Panc1 (cell line): ENCODE measurements at regions not wholly inside any gene's neighbourhood (a gene's known extent, or its start where the extent isn't known, plus 50 kb on each side); places are given as distances from the start of the nearest gene placed in this dataset.
A peak's percentile ranks its signal among the peaks of the same experiment; 100 is the strongest.

Source experiments
- ATAC-seq: fragments of 200-7000 bp; cut with Tn5 transposase; 2 replicates; pipeline ENCODE4 v1.9.1; 2020; ENCODE audit warnings: mild to moderate bottlenecking, moderate library complexity
- BruUV-seq: library from RNA; stranded (reverse); fragments of 400-500 nt; replicated peaks from 2 replicates; lab custom pipeline; 2021; lab: Mats Ljungman, UMichigan
- CTCF ChIA-PET: fragments of 300-600 bp; sonication (Branson Sonifier 250); formaldehyde crosslinking; loops from one replicate; lab custom pipeline; 2022; ENCODE audit warnings: antibody characterized with exemption; lab: Charles Lee
- POLR2A ChIA-PET: fragments of 300-600 bp; sonication (Branson Sonifier 250); formaldehyde crosslinking; loops from one replicate; lab custom pipeline; 2022; ENCODE audit warnings: antibody characterized with exemption; lab: Charles Lee
- DNase-seq: peaks from one replicate; pipeline ENCODE4 v3.0.0-alpha.2; 2010; ENCODE audit warnings: low read depth, low spot score
- H3K27ac ChIP-seq: 2 replicates; pipeline ENCODE4 v1.5.1; 2011; ENCODE audit warnings: mild to moderate bottlenecking, low read length, inconsistent platforms
- H3K27me3 ChIP-seq: fragments of 200-500 bp; sonication (Bioruptor generic); 2 replicates; pipeline ENCODE4 v1.6.0; 2014; ENCODE audit warnings: low read length, inconsistent platforms; ENCODE audit not compliant: control insufficient read depth, insufficient read depth
- H3K36me3 ChIP-seq: fragments of 200-500 bp; sonication (Bioruptor generic); 2 replicates; pipeline ENCODE4 v1.5.1; 2014; ENCODE audit warnings: inconsistent platforms, mild to moderate bottlenecking, low read length, moderate library complexity; ENCODE audit not compliant: control insufficient read depth, insufficient read depth
- H3K4me1 ChIP-seq: 2 replicates; pipeline ENCODE4 v1.5.1; 2011; ENCODE audit warnings: inconsistent platforms, mild to moderate bottlenecking, low read length, moderate library complexity; ENCODE audit not compliant: control insufficient read depth, insufficient read depth
- H3K4me3 ChIP-seq, 2 experiments: 2 replicates each; pipeline ENCODE4 v1.5.1; 2011 to 2012; ENCODE audit warnings: low read depth in 2 of 2, low read length in 2 of 2, mild to moderate bottlenecking in 2 of 2, inconsistent platforms in 1 of 2, moderate library complexity in 1 of 2
- H3K9me3 ChIP-seq: fragments of 200-500 bp; sonication (Bioruptor generic); 2 replicates; pipeline ENCODE4 v1.5.1; 2014; ENCODE audit warnings: low read depth, mild to moderate bottlenecking, inconsistent platforms, low read length, moderate library complexity; ENCODE audit not compliant: control insufficient read depth, insufficient read depth
- CTCF ChIP-seq: fragments of 450-650 bp; IDR thresholded peaks from 2 replicates; pipeline ENCODE4 v1.5.1; 2017; ENCODE audit warnings: mild to moderate bottlenecking
- POLR2AphosphoS5 ChIP-seq: IDR thresholded peaks from 2 replicates; pipeline ENCODE4 v1.6.1; 2012; ENCODE audit warnings: mild to moderate bottlenecking, low read depth, low read length, moderate library complexity
- REST ChIP-seq, 2 experiments: IDR thresholded peaks; 2 replicates each; pipeline ENCODE4 v1.6.1; 2011 to 2012; ENCODE audit warnings: low read depth in 2 of 2, control low read depth in 1 of 2, low read length in 1 of 2, mild to moderate bottlenecking in 1 of 2, moderate library complexity in 1 of 2; ENCODE audit not compliant: insufficient read depth in 1 of 2
- SIN3A ChIP-seq: IDR thresholded peaks from 2 replicates; pipeline ENCODE4 v1.6.1; 2012; ENCODE audit warnings: low read depth, mild to moderate bottlenecking, low read length, moderate library complexity, borderline replicate concordance; ENCODE audit not compliant: insufficient read depth
- TCF7L2 ChIP-seq: IDR thresholded peaks from 2 replicates; pipeline ENCODE4 v1.6.1; 2011; ENCODE audit warnings: mild to moderate bottlenecking, low read depth, low read length, inconsistent platforms
- in situ Hi-C: cut with HindIII; loops from 2 replicates; pipeline ENCODE4 v1.10.0; 2016; ENCODE audit warnings: low sequenced_read_pairs, low pct_unique_long_range_greater_than_20kb
- intact Hi-C: fragments of 100-400 bp; cut with micrococcal nuclease; formaldehyde crosslinking; loops from one replicate; pipeline ENCODE4 v1.10.0; 2022; ENCODE audit not compliant: unreplicated experiment

DNA sequence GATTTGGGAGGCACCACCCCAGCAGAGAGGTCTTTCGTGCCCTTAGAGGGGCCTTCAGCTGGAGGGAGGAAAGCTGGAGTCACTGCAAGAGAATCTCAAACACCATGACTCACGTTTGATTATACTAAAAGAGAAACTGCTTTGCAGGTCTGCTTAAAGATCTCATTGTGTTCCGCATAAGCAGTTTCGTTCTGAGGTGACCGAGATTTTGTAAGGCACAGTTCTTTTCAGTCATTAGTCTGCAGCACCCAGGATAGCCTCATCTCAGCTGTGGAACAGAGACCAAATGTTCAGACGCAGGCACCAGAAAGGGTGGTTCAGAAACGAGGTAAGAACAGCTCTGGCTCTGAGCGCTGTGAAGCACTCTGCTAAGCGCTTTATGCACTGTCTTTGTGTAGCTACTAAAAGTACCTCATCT is 71.2 kb upstream of the GTF3A start:
- Histone ChIP-seq H3K27me3 (no peaks in the 10 kb centered on the region), H3K36me3 (no peaks in the 10 kb centered on the region), H3K4me1 (peaks cover 33% of the 10 kb centered on the region), H3K9me3 (no peaks in the 10 kb centered on the region), H3K27ac (peak overlapping the region; percentile 80), H3K4me3 (peak overlapping the region; percentile 20 to 54)
- BruUV-seq: no TSS peak
- DNase-seq (no peak), ATAC-seq (peak; percentile 74)
- in situ Hi-C loops: no loop called here
- TF ChIP-seq POLR2AphosphoS5 (no peak), TCF7L2 (no peak), REST (IDR thresholded peaks at IDR 0.05; ENCODE audit: insufficient read depth in 1 of 2, low read depth in 2 of 2, low read length in 1 of 2) (no peak), CTCF (no peak), SIN3A (no peak)
- CTCF ChIA-PET: interaction anchor here (1.2 to 1.3 kb wide), 2 partner anchors 9 to 368 kb away, joined by 5 to 7 read pairs; no protein-coding TSS in a partner anchor
- intact Hi-C loops: loop anchor here (5.0 kb wide), 2 partner anchors 76 to 181 kb away; partner anchors contain the start of gene USP12
- POLR2A ChIA-PET: no interaction called here

- Histone ChIP-seq H3K27me3 (no peaks in the 10 kb centered on the region), H3K36me3 (no peaks in the 10 kb centered on the region), H3K27ac (peak overlapping the region; percentile 80), H3K9me3 (no peaks in the 10 kb centered on the region), H3K4me1 (peaks cover 35% of the 10 kb centered on the region), H3K4me3 (peak overlapping the region in 1 of 2 experiments; percentile 54; a peak in 2 of 4 replicates)
- BruUV-seq: no TSS peak
- in situ Hi-C loops (no loop called here), intact Hi-C loops (loop anchor here (5.0 kb wide), 2 partner anchors 76 to 181 kb away; partner anchors contain the start of gene USP12)
- POLR2A ChIA-PET: no interaction called here
- ATAC-seq (no peak), DNase-seq (no peak)
- CTCF ChIA-PET: interaction anchor here (1.2 kb wide), 1 partner anchor 368 kb away, joined by 7 read pairs; no protein-coding TSS in a partner anchor
- TF ChIP-seq TCF7L2 (no peak), CTCF (no peak), REST (IDR thresholded peaks at IDR 0.05; ENCODE audit: insufficient read depth in 1 of 2, low read depth in 2 of 2, low read length in 1 of 2) (no peak), POLR2AphosphoS5 (no peak), SIN3A (no peak)
Observed at GRCh38 chr13:27353708-27354107, 70.7 kb upstream of the GTF3A start.
